ENCODE measurements at regions not wholly inside any gene's neighbourhood (a gene's known extent, or its start where the extent isn't known, plus 50 kb on each side); places are given as distances from the start of the nearest gene placed in this dataset.

- no peak for TF ChIP-seq POLR2A (IDR thresholded peaks at IDR 0.05; ENCODE audit: extremely low read depth, insufficient read length)
- no peak for TF ChIP-seq CTCF (IDR thresholded peaks at IDR 0.05; ENCODE audit: low read depth, low read length)
- TF ChIP-seq, protein P1, sequence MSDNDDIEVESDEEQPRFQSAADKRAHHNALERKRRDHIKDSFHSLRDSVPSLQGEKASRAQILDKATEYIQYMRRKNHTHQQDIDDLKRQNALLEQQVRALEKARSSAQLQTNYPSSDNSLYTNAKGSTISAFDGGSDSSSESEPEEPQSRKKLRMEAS (IDR thresholded peaks at IDR 0.05; ENCODE audit: low read depth, low read length), result no peak
These were observed 614.2 kb upstream of the REG3G start for GRCh38 chr2:78411303-78411702.

Measured in NB4 (cell line).